BJ (cell line): ENCODE measurements at regions not wholly inside any gene's neighbourhood (a gene's known extent, or its start where the extent isn't known, plus 50 kb on each side); places are given as distances from the start of the nearest gene placed in this dataset.

Experiments
- CTCF ChIA-PET: fragments of 350-600 bp; formaldehyde crosslinking; extraction: SDS; loops from one replicate; lab custom pipeline; 2021; ENCODE audit warnings: antibody characterized with exemption, inconsistent platforms; lab: Yijun Ruan, JAX
- POLR2A ChIA-PET: fragments of 300-600 bp; sonication (Branson Sonifier 250); formaldehyde crosslinking; extraction: SDS; loops from one replicate; lab custom pipeline; 2021; ENCODE audit warnings: antibody characterized with exemption; lab: Charles Lee
- DNase-seq: peaks from one replicate; pipeline ENCODE4 v3.0.0-alpha.2; 2011; ENCODE audit warnings: low read depth
- H3K27me3 ChIP-seq: 2 replicates; pipeline ENCODE4 v1.6.0; 2011; ENCODE audit warnings: low read length; ENCODE audit not compliant: control insufficient read depth, insufficient read depth
- H3K36me3 ChIP-seq: 2 replicates; pipeline ENCODE4 v1.5.1; 2011; ENCODE audit warnings: low read length; ENCODE audit not compliant: control insufficient read depth, insufficient read depth
- H3K4me3 ChIP-seq: 2 replicates; pipeline ENCODE4 v1.5.1; 2011; ENCODE audit warnings: low read depth, mild to moderate bottlenecking, control low read depth, low read length
- CTCF ChIP-seq: IDR thresholded peaks from 2 replicates; pipeline ENCODE4 v1.5.1; 2011; ENCODE audit warnings: low read depth, mild to moderate bottlenecking, control low read depth, inconsistent platforms, low read length, moderate library complexity; ENCODE audit not compliant: insufficient read depth

- Histone ChIP-seq H3K36me3 (no peaks in the 10 kb centered on the region), H3K4me3 (no peak overlapping the region), H3K27me3 (no peaks in the 10 kb centered on the region; the same call in 1 of the 2 replicates)
- no peak for TF ChIP-seq CTCF
- CTCF ChIA-PET: interaction anchor here (0.8 kb wide), 1 partner anchor 10 kb away, joined by 6 read pairs; no protein-coding TSS in a partner anchor
- DNase-seq: peak; percentile 41
- POLR2A ChIA-PET: no interaction called here
Observed at GRCh38 chr6:43910638-43911353, 140.8 kb downstream of the VEGFA start.

GRCh38 chr6:43910149-43910637, 140.2 kb downstream of the VEGFA start:
- ChIA-PET POLR2A (no interaction called here), CTCF (interaction anchor here (0.8 kb wide), 1 partner anchor 9 kb away, joined by 3 read pairs; no protein-coding TSS in a partner anchor)
- Histone ChIP-seq H3K4me3 (no peak overlapping the region), H3K27me3 (no peaks in the 10 kb centered on the region; the same call in 1 of the 2 replicates), H3K36me3 (no peaks in the 10 kb centered on the region)
- no peak for TF ChIP-seq CTCF
- DNase-seq: no peak

GRCh38 chr6:43909474-43910148, 139.6 kb downstream of the VEGFA start:
- Histone ChIP-seq H3K4me3 (no peak overlapping the region), H3K36me3 (no peaks in the 10 kb centered on the region), H3K27me3 (no peaks in the 10 kb centered on the region; the same call in 1 of the 2 replicates)
- CTCF ChIA-PET: interaction anchor here (0.8 kb wide), 1 partner anchor 8 kb away, joined by 3 read pairs; no protein-coding TSS in a partner anchor
- no peak for DNase-seq
- POLR2A ChIA-PET: no interaction called here
- no peak for TF ChIP-seq CTCF

GRCh38 chr6:43907789-43908472, 137.9 kb downstream of the VEGFA start:
- TF ChIP-seq CTCF: no peak
- Histone ChIP-seq H3K36me3 (no peaks in the 10 kb centered on the region), H3K27me3 (no peaks in the 10 kb centered on the region; the same call in 1 of the 2 replicates), H3K4me3 (no peak overlapping the region)
- CTCF ChIA-PET: interaction anchor here (0.7 to 1.4 kb wide), 3 partner anchors 11 to 23 kb away, joined by 3 read pairs; no protein-coding TSS in a partner anchor
- POLR2A ChIA-PET: no interaction called here
- DNase-seq: no peak

GRCh38 chr6:43907312-43907711, 137.3 kb downstream of the VEGFA start:
- no peak for TF ChIP-seq CTCF
- DNase-seq: no peak
- ChIA-PET POLR2A (no interaction called here), CTCF (interaction anchor here (1.4 kb wide), 1 partner anchor 21 kb away, joined by 3 read pairs; no protein-coding TSS in a partner anchor)
- Histone ChIP-seq H3K27me3 (peaks cover 3% of the 10 kb centered on the region; the same call in 1 of the 2 replicates), H3K36me3 (no peaks in the 10 kb centered on the region), H3K4me3 (no peak overlapping the region)
